Upper lobe of left lung (tissue), 6 donors: ENCODE measurements at regions not wholly inside any gene's neighbourhood (a gene's known extent, or its start where the extent isn't known, plus 50 kb on each side); places are given as distances from the start of the nearest gene placed in this dataset.

Experiments
- ATAC-seq, 2 donors: fragments of 200-7000 bp; cut with Tn5 transposase; one replicate each; pipeline ENCODE4 v1.9.1; 2022; ENCODE audit warnings: mild to moderate bottlenecking in 2 of 2, moderate library complexity in 2 of 2; ENCODE audit not compliant: low FRiP score in 2 of 2
- DNase-seq, 2 donors: peaks; one replicate each; pipeline ENCODE4 v3.0.0-alpha.2; 2019 to 2020
- H3K27ac ChIP-seq, 4 donors: fragments of 200-600 bp; sonication (generic); one replicate each; pipeline ENCODE4 v1.5.1; 2016 to 2019
- H3K27me3 ChIP-seq, 4 donors: fragments of 200-600 bp; sonication (generic); one replicate each; pipeline ENCODE4 v1.5.1; 2017 to 2019
- H3K36me3 ChIP-seq, 4 donors: fragments of 200-600 bp; sonication (generic); one replicate each; pipeline ENCODE4 v1.5.1; 2016 to 2019
- H3K4me1 ChIP-seq, 4 donors: fragments of 200-600 bp; sonication (generic); one replicate each; pipeline ENCODE4 v1.5.1; 2018 to 2019
- H3K4me3 ChIP-seq, 4 donors: fragments of 200-600 bp; sonication (generic); one replicate each; pipeline ENCODE4 v1.5.1; 2017 to 2019; ENCODE audit warnings: mild to moderate bottlenecking in 2 of 4, moderate library complexity in 1 of 4
- H3K9me3 ChIP-seq, 4 donors: fragments of 200-600 bp; sonication (generic); one replicate each; pipeline ENCODE4 v1.5.1; 2018 to 2019
- CTCF ChIP-seq, 6 experiments: fragments of 450-650 bp in 4 of 6; fragments of 200-600 bp in 2 of 6; sonication (generic) in 2 of 6; IDR thresholded peaks; one replicate each; pipeline ENCODE4 v1.5.1; 2016 to 2019; ENCODE audit warnings: antibody characterized with exemption in 6 of 6
- EP300 ChIP-seq, 4 donors: sonication (generic); formaldehyde crosslinking; IDR thresholded peaks; one replicate each; pipeline ENCODE4 v1.5.1; 2017; ENCODE audit warnings: antibody characterized with exemption in 4 of 4, control low read depth in 2 of 4
- POLR2A ChIP-seq, 4 donors: fragments of 450-650 bp; IDR thresholded peaks; one replicate each; pipeline ENCODE4 v1.5.1; 2016 to 2017; ENCODE audit warnings: antibody characterized with exemption in 4 of 4, mild to moderate bottlenecking in 2 of 4
- POLR2AphosphoS5 ChIP-seq, 2 donors: sonication (generic); formaldehyde crosslinking; IDR thresholded peaks; one replicate each; pipeline ENCODE4 v1.5.1; 2017; ENCODE audit warnings: antibody characterized with exemption in 2 of 2
- WGBS, 2 donors: methylation state at CpG; one replicate each; pipeline ENCODE4 v1.1.5; 2017 to 2018; 5-methylcytosine and 5-hydroxymethylcytosine counted together
- donor health status: DM: no; HTN: no; CAD: no; lungs with moderate emphysema.
- donor health status: DM: no; HTN: yes; CAD: no; lungs with severe emphysema.

- peak in 1 of 2 donors; percentile 34 for ATAC-seq
- Histone ChIP-seq H3K36me3 (no peaks in the 10 kb centered on the region), H3K27me3 (no peaks in the 10 kb centered on the region), H3K4me3 (no peak overlapping the region), H3K4me1 (no peaks in the 10 kb centered on the region), H3K9me3 (no peaks in the 10 kb centered on the region), H3K27ac (no peak overlapping the region)
- no peak for TF ChIP-seq CTCF (IDR thresholded peaks at IDR 0.05)
- TF ChIP-seq POLR2A (IDR thresholded peaks at IDR 0.05) = no peak
- TF ChIP-seq POLR2AphosphoS5 (IDR thresholded peaks at IDR 0.05) = no peak
- TF ChIP-seq EP300 (IDR thresholded peaks at IDR 0.05) = no peak
- DNase-seq = no peak
- 50 to 68% methylated on average over 2 of the region's 2 CpGs for WGBS, 2 donors
These were observed 87.7 kb upstream of the C1orf174 start for GRCh38 chr1:3987669-3988235.

- Histone ChIP-seq H3K9me3 (no peaks in the 10 kb centered on the region), H3K27ac (no peak overlapping the region), H3K36me3 (no peaks in the 10 kb centered on the region), H3K27me3 (no peaks in the 10 kb centered on the region), H3K4me1 (no peaks in the 10 kb centered on the region), H3K4me3 (no peak overlapping the region)
- peak in 1 of 2 donors; percentile 26 for ATAC-seq
- 83 to 90% methylated on average over 7 of the region's 7 CpGs for WGBS, 2 donors
- DNase-seq = no peak
- no peak for TF ChIP-seq CTCF (IDR thresholded peaks at IDR 0.05)
- no peak for TF ChIP-seq POLR2A (IDR thresholded peaks at IDR 0.05)
- TF ChIP-seq POLR2AphosphoS5 (IDR thresholded peaks at IDR 0.05) = no peak
- TF ChIP-seq EP300 (IDR thresholded peaks at IDR 0.05) = no peak
These were observed 88.4 kb upstream of the C1orf174 start for GRCh38 chr1:3988431-3988830.

GRCh38 chr1:3989465-3989864 is 89.4 kb upstream of the C1orf174 start:
- WGBS, 2 donors = 95 to 96% methylated on average over 2 of the region's 2 CpGs
- Histone ChIP-seq H3K27me3 (no peaks in the 10 kb centered on the region), H3K27ac (no peak overlapping the region), H3K4me1 (no peaks in the 10 kb centered on the region), H3K36me3 (no peaks in the 10 kb centered on the region), H3K9me3 (no peaks in the 10 kb centered on the region), H3K4me3 (no peak overlapping the region)
- DNase-seq (no peak), ATAC-seq (no peak)
- TF ChIP-seq POLR2AphosphoS5 (IDR thresholded peaks at IDR 0.05) = no peak
- no peak for TF ChIP-seq POLR2A (IDR thresholded peaks at IDR 0.05)
- TF ChIP-seq EP300 (IDR thresholded peaks at IDR 0.05) = no peak
- TF ChIP-seq CTCF (IDR thresholded peaks at IDR 0.05) = no peak

- no peak overlapping the region for H3K4me3 ChIP-seq
- no peak for TF ChIP-seq POLR2A (IDR thresholded peaks at IDR 0.05)
- TF ChIP-seq EP300 (IDR thresholded peaks at IDR 0.05) = no peak
- TF ChIP-seq CTCF (IDR thresholded peaks at IDR 0.05) = no peak
- TF ChIP-seq POLR2AphosphoS5 (IDR thresholded peaks at IDR 0.05) = no peak
- no peaks in the 10 kb centered on the region for H3K27me3 ChIP-seq
- H3K36me3 ChIP-seq = no peaks in the 10 kb centered on the region
- H3K4me1 ChIP-seq = no peaks in the 10 kb centered on the region
- DNase-seq (no peak), ATAC-seq (no peak)
- H3K9me3 ChIP-seq = no peaks in the 10 kb centered on the region
- H3K27ac ChIP-seq = no peak overlapping the region
- WGBS, 2 donors = 86 to 97% methylated on average over 2 of the region's 2 CpGs
These were observed 92.1 kb upstream of the C1orf174 start for GRCh38 chr1:3992103-3992556.

GRCh38 chr1:3992746-3993145 is 92.7 kb upstream of the C1orf174 start:
- no peaks in the 10 kb centered on the region for H3K36me3 ChIP-seq
- DNase-seq (no peak), ATAC-seq (no peak)
- 75 to 82% methylated on average over 2 to 6 of the region's 6 CpGs for WGBS, 2 donors
- H3K9me3 ChIP-seq = no peaks in the 10 kb centered on the region
- no peak for TF ChIP-seq POLR2A (IDR thresholded peaks at IDR 0.05)
- TF ChIP-seq CTCF (IDR thresholded peaks at IDR 0.05) = no peak
- no peak for TF ChIP-seq POLR2AphosphoS5 (IDR thresholded peaks at IDR 0.05)
- TF ChIP-seq EP300 (IDR thresholded peaks at IDR 0.05) = no peak
- H3K27me3 ChIP-seq = no peaks in the 10 kb centered on the region
- H3K4me1 ChIP-seq = no peaks in the 10 kb centered on the region
- H3K4me3 ChIP-seq = no peak overlapping the region
- H3K27ac ChIP-seq = no peak overlapping the region
